Limb (tissue), 2 donors: ENCODE measurements at regions not wholly inside any gene's neighbourhood (a gene's known extent, or its start where the extent isn't known, plus 50 kb on each side); places are given as distances from the start of the nearest gene placed in this dataset.

Experiments
- DNase-seq, 2 donors: peaks; one replicate each; pipeline ENCODE4 v3.0.0-alpha.2; 2016; ENCODE audit errors: extremely low spot score in 2 of 2

- no peak for DNase-seq
These were observed 161.2 kb downstream of the CAPZA3 start for GRCh38 chr12:18899162-18899561.

- DNase-seq: no peak
These were observed 161.9 kb downstream of the CAPZA3 start for GRCh38 chr12:18899678-18900317.

GRCh38 chr12:18905134-18905533 is 167.2 kb downstream of the CAPZA3 start:
- no peak for DNase-seq

GRCh38 chr12:18906395-18906794 is 168.5 kb downstream of the CAPZA3 start:
- DNase-seq: no peak

- no peak for DNase-seq
These were observed 169.2 kb downstream of the CAPZA3 start for GRCh38 chr12:18907127-18907526.

GRCh38 chr12:18907728-18908127 is 169.8 kb downstream of the CAPZA3 start:
- no peak for DNase-seq

GRCh38 chr12:18908191-18908590 is 170.3 kb downstream of the CAPZA3 start:
- DNase-seq: no peak

GRCh38 chr12:18919871-18920511 is 182.1 kb downstream of the CAPZA3 start:
- no peak for DNase-seq

- no peak for DNase-seq
These were observed 184.9 kb downstream of the CAPZA3 start for GRCh38 chr12:18922851-18923250.

- DNase-seq: no peak
These were observed 185.8 kb downstream of the CAPZA3 start for GRCh38 chr12:18923721-18924120.

GRCh38 chr12:18926188-18926587 is 188.3 kb downstream of the CAPZA3 start:
- DNase-seq: no peak

- DNase-seq: peak in 1 of 2 donors; percentile 24
These were observed 194.3 kb downstream of the CAPZA3 start for GRCh38 chr12:18932211-18932610.

GRCh38 chr12:18932715-18933114 is 194.8 kb downstream of the CAPZA3 start:
- no peak for DNase-seq

GRCh38 chr12:18935371-18935965 is 194.1 kb upstream of the PLEKHA5 start:
- DNase-seq: no peak

GRCh38 chr12:18939051-18939450 is 190.5 kb upstream of the PLEKHA5 start:
- DNase-seq: no peak

- no peak for DNase-seq
These were observed 186.9 kb upstream of the PLEKHA5 start for GRCh38 chr12:18942669-18943068.

GRCh38 chr12:18943200-18943599 is 186.3 kb upstream of the PLEKHA5 start:
- no peak for DNase-seq

GRCh38 chr12:18946106-18946505 is 183.4 kb upstream of the PLEKHA5 start:
- DNase-seq: no peak

GRCh38 chr12:18951218-18951617 is 178.3 kb upstream of the PLEKHA5 start:
- DNase-seq: no peak

GRCh38 chr12:18953505-18953904 is 176.0 kb upstream of the PLEKHA5 start:
- DNase-seq: no peak

GRCh38 chr12:18955594-18955993 is 173.9 kb upstream of the PLEKHA5 start:
- DNase-seq: no peak

- DNase-seq: no peak
These were observed 164.3 kb upstream of the PLEKHA5 start for GRCh38 chr12:18965203-18965602.

- DNase-seq: no peak
These were observed 162.6 kb upstream of the PLEKHA5 start for GRCh38 chr12:18966954-18967353.
